A673 (cell line): ENCODE measurements at regions not wholly inside any gene's neighbourhood (a gene's known extent, or its start where the extent isn't known, plus 50 kb on each side); places are given as distances from the start of the nearest gene placed in this dataset.

ENCODE experiments used
- BruUV-seq: library from RNA; stranded (reverse); fragments of 400-500 nt; replicated peaks from 2 replicates; lab custom pipeline; 2021; lab: Mats Ljungman, UMichigan
- CTCF ChIA-PET: fragments of 300-600 bp; sonication (Branson Sonifier 250); formaldehyde crosslinking; loops from one replicate; lab custom pipeline; 2022; ENCODE audit warnings: antibody characterized with exemption; lab: Charles Lee
- POLR2A ChIA-PET: fragments of 300-600 bp; sonication (Branson Sonifier 250); formaldehyde crosslinking; loops from one replicate; lab custom pipeline; 2022; ENCODE audit warnings: antibody characterized with exemption; ENCODE audit not compliant: low non-redundant PET; lab: Charles Lee
- DNase-seq: peaks from one replicate; pipeline ENCODE4 v3.0.0-alpha.2; 2015; ENCODE audit warnings: low spot score
- H3K27ac ChIP-seq: fragments of 200-600 bp; sonication (generic); 2 replicates; pipeline ENCODE4 v1.5.1; 2016; ENCODE audit warnings: mixed run types, low read depth, mild to moderate bottlenecking, mixed read lengths, antibody characterized with exemption, low read length; ENCODE audit not compliant: poor library complexity, severe bottlenecking
- H3K27me3 ChIP-seq: fragments of 200-600 bp; sonication (generic); replicated peaks from 2 replicates; pipeline ENCODE4 v1.6.1; 2017; ENCODE audit warnings: mixed run types, low read depth, mild to moderate bottlenecking, mixed read lengths, antibody characterized with exemption, low read length; ENCODE audit not compliant: insufficient read depth, poor library complexity
- H3K36me3 ChIP-seq: fragments of 200-600 bp; sonication (generic); 2 replicates; pipeline ENCODE4 v1.6.1; 2016; ENCODE audit warnings: mixed run types, mild to moderate bottlenecking, mixed read lengths, antibody characterized with exemption, low read length; ENCODE audit not compliant: insufficient read depth, poor library complexity, severe bottlenecking
- H3K4me1 ChIP-seq: fragments of 200-600 bp; sonication (generic); 2 replicates; pipeline ENCODE4 v1.6.1; 2017; ENCODE audit warnings: mixed run types, mild to moderate bottlenecking, mixed read lengths, antibody characterized with exemption, low read length; ENCODE audit not compliant: insufficient read depth, poor library complexity, severe bottlenecking
- H3K4me3 ChIP-seq: fragments of 200-600 bp; sonication (generic); 2 replicates; pipeline ENCODE4 v1.5.1; 2016; ENCODE audit warnings: low read depth, mixed run types, mild to moderate bottlenecking, mixed read lengths, low read length; ENCODE audit not compliant: poor library complexity, severe bottlenecking
- H3K9me3 ChIP-seq: fragments of 200-600 bp; sonication (generic); 2 replicates; pipeline ENCODE4 v1.6.1; 2016; ENCODE audit warnings: mixed run types, low read depth, mild to moderate bottlenecking, mixed read lengths, antibody characterized with exemption, low read length; ENCODE audit not compliant: poor library complexity, severe bottlenecking
- EZH2 ChIP-seq: fragments of 200-600 bp; sonication (generic); IDR thresholded peaks from 2 replicates; pipeline ENCODE4 v1.6.1; 2017; ENCODE audit warnings: borderline replicate concordance, low read depth, mild to moderate bottlenecking, mixed read lengths, antibody characterized with exemption, low read length; ENCODE audit not compliant: poor library complexity, severe bottlenecking
- intact Hi-C: fragments of 100-400 bp; cut with micrococcal nuclease; formaldehyde crosslinking; loops from one replicate; pipeline ENCODE4 v1.10.0; 2022; ENCODE audit not compliant: unreplicated experiment
- TF ChIP-seq, protein P1 (sequence below): fragments of 300-800, 200-600 bp; sonication (generic); conservative IDR thresholded peaks from 2 replicates; pipeline ENCODE4 v1.5.1; 2017; ENCODE audit warnings: low read depth, mild to moderate bottlenecking, antibody characterized with exemption, low read length, moderate library complexity, mixed read lengths

DNA sequence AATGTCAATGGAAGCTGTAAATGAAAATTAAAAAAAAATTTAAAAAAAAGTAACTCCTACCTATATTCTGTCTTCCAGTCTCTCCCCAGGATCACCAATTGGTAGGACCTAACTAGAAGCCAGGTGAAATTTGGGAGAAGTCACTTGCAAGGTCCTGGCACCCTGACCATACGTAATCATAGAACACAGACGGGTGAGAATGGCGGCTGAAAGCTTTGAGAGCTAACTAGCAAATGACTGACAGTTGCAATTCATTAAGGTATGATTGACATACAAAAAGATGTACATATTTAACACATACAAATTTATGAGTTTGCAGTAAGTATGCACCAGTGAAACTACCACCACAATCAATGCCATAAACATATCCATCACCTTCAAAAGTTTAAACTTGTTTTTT, 372.7 kb upstream of the PSMD7 start:
- intact Hi-C loops = no loop called here
- TF ChIP-seq, protein P1, sequence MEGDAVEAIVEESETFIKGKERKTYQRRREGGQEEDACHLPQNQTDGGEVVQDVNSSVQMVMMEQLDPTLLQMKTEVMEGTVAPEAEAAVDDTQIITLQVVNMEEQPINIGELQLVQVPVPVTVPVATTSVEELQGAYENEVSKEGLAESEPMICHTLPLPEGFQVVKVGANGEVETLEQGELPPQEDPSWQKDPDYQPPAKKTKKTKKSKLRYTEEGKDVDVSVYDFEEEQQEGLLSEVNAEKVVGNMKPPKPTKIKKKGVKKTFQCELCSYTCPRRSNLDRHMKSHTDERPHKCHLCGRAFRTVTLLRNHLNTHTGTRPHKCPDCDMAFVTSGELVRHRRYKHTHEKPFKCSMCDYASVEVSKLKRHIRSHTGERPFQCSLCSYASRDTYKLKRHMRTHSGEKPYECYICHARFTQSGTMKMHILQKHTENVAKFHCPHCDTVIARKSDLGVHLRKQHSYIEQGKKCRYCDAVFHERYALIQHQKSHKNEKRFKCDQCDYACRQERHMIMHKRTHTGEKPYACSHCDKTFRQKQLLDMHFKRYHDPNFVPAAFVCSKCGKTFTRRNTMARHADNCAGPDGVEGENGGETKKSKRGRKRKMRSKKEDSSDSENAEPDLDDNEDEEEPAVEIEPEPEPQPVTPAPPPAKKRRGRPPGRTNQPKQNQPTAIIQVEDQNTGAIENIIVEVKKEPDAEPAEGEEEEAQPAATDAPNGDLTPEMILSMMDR = no peak
- no peak for TF ChIP-seq EZH2
- Histone ChIP-seq H3K9me3 (no peaks in the 10 kb centered on the region), H3K27ac (no peak overlapping the region), H3K4me3 (no peak overlapping the region), H3K27me3 (peaks cover 44% of the 10 kb centered on the region), H3K4me1 (no peaks in the 10 kb centered on the region), H3K36me3 (no peaks in the 10 kb centered on the region)
- no TSS peak for BruUV-seq
- POLR2A ChIA-PET = no interaction called here
- no peak for DNase-seq
- CTCF ChIA-PET = no interaction called here

DNA sequence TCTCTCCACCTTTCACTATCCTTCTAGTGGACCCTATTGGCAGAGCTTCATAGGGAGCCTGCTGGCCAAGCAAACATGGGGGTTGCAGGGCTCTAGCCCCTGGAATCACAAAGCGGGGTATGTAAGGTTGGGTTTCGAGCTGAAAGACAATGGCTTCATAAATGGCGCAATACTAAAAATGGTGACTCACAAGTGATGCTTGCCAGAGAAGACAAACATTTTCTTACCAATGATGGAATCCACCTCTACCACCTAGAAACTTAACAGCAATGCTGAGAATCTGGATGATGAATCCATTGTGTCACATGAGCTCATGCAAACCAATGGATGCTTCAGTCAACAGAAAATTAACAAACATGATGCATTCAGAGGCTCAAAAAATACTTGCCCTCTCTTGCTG, 375.3 kb upstream of the PSMD7 start:
- Histone ChIP-seq H3K27me3 (peaks cover 71% of the 10 kb centered on the region), H3K9me3 (no peaks in the 10 kb centered on the region), H3K36me3 (no peaks in the 10 kb centered on the region), H3K4me3 (no peak overlapping the region), H3K27ac (no peak overlapping the region), H3K4me1 (no peaks in the 10 kb centered on the region)
- no peak for DNase-seq
- POLR2A ChIA-PET = no interaction called here
- CTCF ChIA-PET = no interaction called here
- no peak for TF ChIP-seq EZH2
- TF ChIP-seq, protein P1 = no peak
- intact Hi-C loops = no loop called here
- no TSS peak for BruUV-seq

DNA sequence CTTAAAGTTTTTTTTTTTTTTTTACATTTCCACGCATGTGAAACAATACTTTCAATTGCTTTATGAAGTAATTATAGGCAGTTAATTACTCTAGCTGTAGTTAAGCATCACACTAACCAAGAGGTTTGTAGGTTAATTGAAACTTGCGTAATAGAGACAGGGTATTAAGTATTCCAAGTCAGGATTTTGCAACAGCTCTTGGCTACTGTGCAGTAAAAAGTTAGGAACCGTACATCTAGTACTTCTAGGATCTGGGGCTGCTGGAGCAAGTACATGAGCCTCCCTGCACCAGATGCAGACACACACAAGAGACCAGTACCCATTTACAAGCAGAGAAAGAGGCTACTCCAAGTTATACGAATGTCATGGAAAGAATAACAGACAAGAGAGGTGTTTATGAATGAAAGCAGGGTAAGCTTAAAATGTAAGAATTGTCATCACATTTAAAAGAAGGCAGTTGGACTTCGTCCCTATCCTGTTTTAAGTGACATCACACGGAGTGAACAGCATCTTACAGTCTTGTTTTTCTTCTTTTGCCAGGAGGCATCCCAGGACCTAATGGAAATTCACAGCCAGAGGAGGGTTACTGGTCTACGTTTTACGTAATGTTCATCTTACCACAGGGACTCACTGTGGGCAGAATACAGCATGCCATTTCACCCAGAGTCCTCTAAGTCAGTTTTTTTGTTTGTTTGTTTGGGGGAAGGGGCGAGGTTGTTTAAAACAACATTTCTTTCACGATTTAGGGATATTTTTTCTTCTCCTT, 379.6 kb upstream of the PSMD7 start:
- POLR2A ChIA-PET = interaction anchor here (0.7 kb wide), 1 partner anchor 207 kb away, joined by 4 read pairs; no protein-coding TSS in a partner anchor
- no peak overlapping the region for H3K4me3 ChIP-seq
- TF ChIP-seq, protein P1 = no peak
- peak; percentile 1 for TF ChIP-seq EZH2
- H3K27ac ChIP-seq = no peak overlapping the region
- no peaks in the 10 kb centered on the region for H3K4me1 ChIP-seq
- peaks cover 92% of the 10 kb centered on the region for H3K27me3 ChIP-seq
- DNase-seq = no peak
- BruUV-seq = no TSS peak
- no peaks in the 10 kb centered on the region for H3K36me3 ChIP-seq
- CTCF ChIA-PET = no interaction called here
- intact Hi-C loops = no loop called here
- no peaks in the 10 kb centered on the region for H3K9me3 ChIP-seq
